Ishikawa (cell line): ENCODE measurements at regions not wholly inside any gene's neighbourhood (a gene's known extent, or its start where the extent isn't known, plus 50 kb on each side); places are given as distances from the start of the nearest gene placed in this dataset.

Experiments
- CEBPB ChIP-seq: IDR thresholded peaks from 2 replicates; pipeline ENCODE4 v1.6.1; 2012
- CREB1 ChIP-seq: IDR thresholded peaks from 2 replicates; pipeline ENCODE4 v1.6.1; 2012; ENCODE audit warnings: low read depth
- EGR1 ChIP-seq: IDR thresholded peaks from 2 replicates; pipeline ENCODE4 v1.6.1; 2012
- EP300 ChIP-seq: IDR thresholded peaks from 2 replicates; pipeline ENCODE4 v1.6.1; 2012; ENCODE audit warnings: borderline replicate concordance
- FOXM1 ChIP-seq: IDR thresholded peaks from 2 replicates; pipeline ENCODE4 v1.6.1; 2012; ENCODE audit warnings: low read depth, borderline replicate concordance
- NFIC ChIP-seq: IDR thresholded peaks from 2 replicates; pipeline ENCODE4 v1.6.1; 2012
- RAD21 ChIP-seq: IDR thresholded peaks from 2 replicates; pipeline ENCODE4 v1.6.1; 2012; ENCODE audit warnings: low read depth
- TAF1 ChIP-seq: IDR thresholded peaks from 2 replicates; pipeline ENCODE4 v1.6.1; 2012; ENCODE audit warnings: low read depth, mild to moderate bottlenecking
- TCF12 ChIP-seq: IDR thresholded peaks from 2 replicates; pipeline ENCODE4 v1.6.1; 2012; ENCODE audit warnings: low read depth
- TEAD4 ChIP-seq: IDR thresholded peaks from 2 replicates; pipeline ENCODE4 v1.6.1; 2012
- YY1 ChIP-seq: IDR thresholded peaks from 2 replicates; pipeline ENCODE4 v1.6.1; 2012; ENCODE audit warnings: low read depth
- ZBTB7A ChIP-seq: IDR thresholded peaks from 2 replicates; pipeline ENCODE4 v1.6.1; 2012; ENCODE audit warnings: low read depth
- TF ChIP-seq, protein P1 (sequence below): IDR thresholded peaks from 2 replicates; pipeline ENCODE4 v1.6.1; 2012
- TF ChIP-seq, protein P2 (sequence below): IDR thresholded peaks from 2 replicates; pipeline ENCODE4 v1.6.1; 2012
- TF ChIP-seq, protein P3 (sequence below): IDR thresholded peaks from 2 replicates; pipeline ENCODE4 v1.6.1; 2012; ENCODE audit warnings: low read depth, mild to moderate bottlenecking

DNA sequence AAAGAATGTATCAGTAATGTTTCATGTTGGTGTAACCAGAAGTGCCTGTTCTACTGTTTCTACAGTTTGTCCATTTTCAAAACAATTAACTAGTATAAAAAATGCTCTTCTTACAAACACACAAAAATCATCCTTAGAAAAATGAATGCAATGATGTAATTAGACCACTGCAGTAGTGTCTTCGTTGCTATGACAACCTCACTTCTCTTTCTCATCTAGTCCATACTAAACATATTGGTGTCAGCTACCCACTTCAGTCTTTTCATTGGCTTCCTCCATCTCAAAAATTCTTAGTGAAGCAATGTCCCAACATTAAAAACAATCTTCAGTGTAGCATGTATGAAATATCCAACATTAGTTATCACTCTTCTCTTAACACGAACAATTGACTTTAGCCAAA lies 1265.8 kb downstream of the REEP3 start:
- TF ChIP-seq NFIC (no peak), YY1 (no peak), FOXM1 (no peak), TEAD4 (no peak), ZBTB7A (no peak), TAF1 (no peak), EP300 (no peak), RAD21 (no peak), CEBPB (no peak), CREB1 (no peak), TCF12 (no peak), EGR1 (no peak)
- TF ChIP-seq, protein P1, sequence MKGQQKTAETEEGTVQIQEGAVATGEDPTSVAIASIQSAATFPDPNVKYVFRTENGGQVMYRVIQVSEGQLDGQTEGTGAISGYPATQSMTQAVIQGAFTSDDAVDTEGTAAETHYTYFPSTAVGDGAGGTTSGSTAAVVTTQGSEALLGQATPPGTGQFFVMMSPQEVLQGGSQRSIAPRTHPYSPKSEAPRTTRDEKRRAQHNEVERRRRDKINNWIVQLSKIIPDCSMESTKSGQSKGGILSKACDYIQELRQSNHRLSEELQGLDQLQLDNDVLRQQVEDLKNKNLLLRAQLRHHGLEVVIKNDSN = no peak
- TF ChIP-seq, protein P2, sequence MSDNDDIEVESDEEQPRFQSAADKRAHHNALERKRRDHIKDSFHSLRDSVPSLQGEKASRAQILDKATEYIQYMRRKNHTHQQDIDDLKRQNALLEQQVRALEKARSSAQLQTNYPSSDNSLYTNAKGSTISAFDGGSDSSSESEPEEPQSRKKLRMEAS = no peak
- TF ChIP-seq, protein P3, sequence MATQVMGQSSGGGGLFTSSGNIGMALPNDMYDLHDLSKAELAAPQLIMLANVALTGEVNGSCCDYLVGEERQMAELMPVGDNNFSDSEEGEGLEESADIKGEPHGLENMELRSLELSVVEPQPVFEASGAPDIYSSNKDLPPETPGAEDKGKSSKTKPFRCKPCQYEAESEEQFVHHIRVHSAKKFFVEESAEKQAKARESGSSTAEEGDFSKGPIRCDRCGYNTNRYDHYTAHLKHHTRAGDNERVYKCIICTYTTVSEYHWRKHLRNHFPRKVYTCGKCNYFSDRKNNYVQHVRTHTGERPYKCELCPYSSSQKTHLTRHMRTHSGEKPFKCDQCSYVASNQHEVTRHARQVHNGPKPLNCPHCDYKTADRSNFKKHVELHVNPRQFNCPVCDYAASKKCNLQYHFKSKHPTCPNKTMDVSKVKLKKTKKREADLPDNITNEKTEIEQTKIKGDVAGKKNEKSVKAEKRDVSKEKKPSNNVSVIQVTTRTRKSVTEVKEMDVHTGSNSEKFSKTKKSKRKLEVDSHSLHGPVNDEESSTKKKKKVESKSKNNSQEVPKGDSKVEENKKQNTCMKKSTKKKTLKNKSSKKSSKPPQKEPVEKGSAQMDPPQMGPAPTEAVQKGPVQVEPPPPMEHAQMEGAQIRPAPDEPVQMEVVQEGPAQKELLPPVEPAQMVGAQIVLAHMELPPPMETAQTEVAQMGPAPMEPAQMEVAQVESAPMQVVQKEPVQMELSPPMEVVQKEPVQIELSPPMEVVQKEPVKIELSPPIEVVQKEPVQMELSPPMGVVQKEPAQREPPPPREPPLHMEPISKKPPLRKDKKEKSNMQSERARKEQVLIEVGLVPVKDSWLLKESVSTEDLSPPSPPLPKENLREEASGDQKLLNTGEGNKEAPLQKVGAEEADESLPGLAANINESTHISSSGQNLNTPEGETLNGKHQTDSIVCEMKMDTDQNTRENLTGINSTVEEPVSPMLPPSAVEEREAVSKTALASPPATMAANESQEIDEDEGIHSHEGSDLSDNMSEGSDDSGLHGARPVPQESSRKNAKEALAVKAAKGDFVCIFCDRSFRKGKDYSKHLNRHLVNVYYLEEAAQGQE = no peak

DNA sequence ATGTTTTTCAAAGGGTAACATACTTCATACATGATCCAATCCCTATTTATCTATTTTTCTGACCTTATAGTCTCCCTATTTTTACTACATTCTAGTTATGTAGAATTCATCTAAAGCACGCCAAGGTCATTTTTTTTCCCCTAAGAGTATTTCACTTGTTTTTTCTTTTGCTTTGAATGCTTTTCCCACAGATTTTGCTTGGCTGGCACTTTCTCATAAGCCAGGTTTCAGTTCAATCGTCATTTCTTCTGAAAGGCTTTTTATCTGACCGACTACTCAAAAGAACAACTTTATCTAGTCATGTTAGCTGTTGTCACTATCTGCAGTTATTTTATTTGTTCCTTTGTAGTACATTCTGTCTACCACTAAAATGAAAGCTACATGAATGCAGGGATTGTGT lies 1274.6 kb downstream of the REEP3 start:
- TF ChIP-seq EP300 (no peak), EGR1 (no peak), YY1 (no peak), TCF12 (no peak), TEAD4 (no peak), CEBPB (no peak), RAD21 (no peak), NFIC (no peak), TAF1 (no peak), CREB1 (no peak), ZBTB7A (no peak)
- TF ChIP-seq, protein P2 = no peak
- TF ChIP-seq, protein P3 = no peak
- TF ChIP-seq, protein P1 = no peak

DNA sequence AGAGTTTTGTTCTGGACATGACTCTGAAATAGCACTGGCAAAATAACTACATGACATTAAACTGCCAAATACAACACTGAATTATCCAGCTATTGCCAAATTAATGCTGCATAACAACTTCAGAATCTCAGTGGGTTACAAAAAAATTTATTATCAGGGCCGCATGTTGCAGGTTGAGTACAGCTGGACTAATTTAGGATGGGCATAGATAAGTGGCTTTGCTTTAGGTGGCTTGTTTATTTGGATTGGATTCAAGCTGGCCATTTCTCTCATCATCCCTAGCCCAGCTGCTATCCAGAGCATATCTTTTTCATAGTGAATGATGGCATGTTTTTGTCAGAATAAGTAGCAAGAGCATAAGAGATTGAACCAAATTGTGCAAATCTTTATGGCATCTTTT lies 1277.1 kb downstream of the REEP3 start:
- TF ChIP-seq CEBPB (no peak), TAF1 (no peak), YY1 (no peak), ZBTB7A (no peak), NFIC (no peak), CREB1 (no peak), EP300 (no peak), FOXM1 (no peak), RAD21 (no peak), TCF12 (no peak), EGR1 (no peak), TEAD4 (no peak)
- TF ChIP-seq, protein P1 = no peak
- TF ChIP-seq, protein P2 = no peak
- TF ChIP-seq, protein P3 = no peak

DNA sequence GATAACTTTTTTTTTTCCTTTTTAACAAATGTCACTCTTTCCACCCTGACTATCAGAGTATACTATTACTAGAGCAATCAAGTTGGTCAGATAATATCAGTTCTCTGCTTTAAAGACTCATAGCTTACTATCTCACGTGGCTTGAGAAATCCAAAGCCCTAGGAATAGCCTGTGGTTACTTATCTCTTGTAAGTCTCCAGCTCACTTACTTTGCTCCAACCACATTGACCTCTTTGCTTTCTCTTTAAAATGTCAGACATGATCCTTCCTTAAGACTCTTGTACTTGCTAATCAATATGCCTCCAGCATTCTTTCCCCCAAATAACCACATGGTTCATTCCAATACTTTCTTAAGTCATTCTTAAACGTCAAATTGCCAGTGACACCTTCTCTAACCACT lies 1292.2 kb downstream of the REEP3 start:
- TF ChIP-seq, protein P1 = no peak
- TF ChIP-seq NFIC (no peak), EGR1 (no peak), TAF1 (no peak), ZBTB7A (no peak), CEBPB (no peak), EP300 (no peak), TCF12 (no peak)
- TF ChIP-seq, protein P2 = no peak
- TF ChIP-seq, protein P3 = no peak
